ENCODE measurements at regions not wholly inside any gene's neighbourhood (a gene's known extent, or its start where the extent isn't known, plus 50 kb on each side); places are given as distances from the start of the nearest gene placed in this dataset.

- no peaks in the 10 kb centered on the region for H3K27me3 Mint-ChIP-seq
- no peak overlapping the region for H3K27ac Mint-ChIP-seq
- CTCF ChIA-PET = no interaction called here
These were observed 223.6 kb upstream of the ADGRL2 start for GRCh38 chr1:81577004-81577697.

GRCh38 chr1:81574408-81574807, 226.3 kb upstream of the ADGRL2 start:
- Mint-ChIP-seq H3K36me3 (no peaks in the 10 kb centered on the region), H3K9me3 (peaks cover 0 to 19% (median 2%) of the 10 kb centered on the region in 5 donors), H3K27ac (no peak overlapping the region), H3K27me3 (no peaks in the 10 kb centered on the region), H3K4me3 (no peak overlapping the region), H3K4me1 (no peaks in the 10 kb centered on the region)
- no peak for DNase-seq
- Histone ChIP-seq H3K4me3 (ENCODE audit: low read length) (no peak overlapping the region), H3K36me3 (ENCODE audit: insufficient read depth, low read length) (no peaks in the 10 kb centered on the region), H3K9me3 (ENCODE audit: low read length) (no peaks in the 10 kb centered on the region), H3K27ac (ENCODE audit: low read depth, low read length) (no peak overlapping the region), H3K4me1 (ENCODE audit: insufficient read depth, low read length) (no peaks in the 10 kb centered on the region), H3K27me3 (ENCODE audit: insufficient read depth, low read length, poor library complexity, severe bottlenecking) (no peaks in the 10 kb centered on the region)
- POLR2A ChIA-PET = no interaction called here
- CTCF ChIA-PET = interaction anchor here (0.8 kb wide), 1 partner anchor 10 kb away, joined by 3 read pairs; no protein-coding TSS in a partner anchor

More at GRCh38 chr1:81577004-81577697, 223.6 kb upstream of the ADGRL2 start:
- Histone ChIP-seq H3K27ac (ENCODE audit: low read depth, low read length) (no peak overlapping the region), H3K27me3 (ENCODE audit: insufficient read depth, low read length, poor library complexity, severe bottlenecking) (no peaks in the 10 kb centered on the region), H3K4me1 (ENCODE audit: insufficient read depth, low read length) (no peaks in the 10 kb centered on the region), H3K36me3 (ENCODE audit: insufficient read depth, low read length) (no peaks in the 10 kb centered on the region), H3K4me3 (ENCODE audit: low read length) (no peak overlapping the region), H3K9me3 (ENCODE audit: low read length) (no peaks in the 10 kb centered on the region)
- Mint-ChIP-seq H3K36me3 (no peaks in the 10 kb centered on the region), H3K4me1 (no peaks in the 10 kb centered on the region), H3K9me3 (peaks cover 2 to 19% (median 7%) of the 10 kb centered on the region in 5 donors), H3K4me3 (no peak overlapping the region)
- POLR2A ChIA-PET = no interaction called here
- DNase-seq = no peak

GRCh38 chr1:81573458-81573857, 227.3 kb upstream of the ADGRL2 start:
- DNase-seq = no peak
- Mint-ChIP-seq H3K4me1 (no peaks in the 10 kb centered on the region), H3K9me3 (peaks cover 0 to 19% (median 0%) of the 10 kb centered on the region in 5 donors), H3K36me3 (no peaks in the 10 kb centered on the region), H3K4me3 (no peak overlapping the region), H3K27me3 (no peaks in the 10 kb centered on the region), H3K27ac (no peak overlapping the region)
- H3K9me3 ChIP-seq (ENCODE audit: low read length) = no peaks in the 10 kb centered on the region
- CTCF ChIA-PET = no interaction called here
- no peak overlapping the region for H3K4me3 ChIP-seq (ENCODE audit: low read length)
- no peaks in the 10 kb centered on the region for H3K36me3 ChIP-seq (ENCODE audit: insufficient read depth, low read length)
- POLR2A ChIA-PET = no interaction called here
- no peaks in the 10 kb centered on the region for H3K4me1 ChIP-seq (ENCODE audit: insufficient read depth, low read length)
- H3K27me3 ChIP-seq (ENCODE audit: insufficient read depth, low read length, poor library complexity, severe bottlenecking) = no peaks in the 10 kb centered on the region
- H3K27ac ChIP-seq (ENCODE audit: low read depth, low read length) = no peak overlapping the region

GRCh38 chr1:81571946-81572345, 228.8 kb upstream of the ADGRL2 start:
- no peak overlapping the region for H3K4me3 Mint-ChIP-seq
- Histone ChIP-seq H3K4me1 (ENCODE audit: insufficient read depth, low read length) (no peaks in the 10 kb centered on the region), H3K36me3 (ENCODE audit: insufficient read depth, low read length) (no peaks in the 10 kb centered on the region), H3K27me3 (ENCODE audit: insufficient read depth, low read length, poor library complexity, severe bottlenecking) (no peaks in the 10 kb centered on the region), H3K27ac (ENCODE audit: low read depth, low read length) (no peak overlapping the region), H3K4me3 (ENCODE audit: low read length) (no peak overlapping the region), H3K9me3 (ENCODE audit: low read length) (no peaks in the 10 kb centered on the region)
- POLR2A ChIA-PET = no interaction called here
- H3K27me3 Mint-ChIP-seq = no peaks in the 10 kb centered on the region
- no peaks in the 10 kb centered on the region for H3K4me1 Mint-ChIP-seq
- no peak for DNase-seq
- CTCF ChIA-PET = no interaction called here
- H3K27ac Mint-ChIP-seq = no peak overlapping the region
- no peaks in the 10 kb centered on the region for H3K36me3 Mint-ChIP-seq
- H3K9me3 Mint-ChIP-seq = peaks cover 0 to 19% (median under 1%) of the 10 kb centered on the region in 5 donors

- no peak for DNase-seq
- Histone ChIP-seq H3K36me3 (ENCODE audit: insufficient read depth, low read length) (no peaks in the 10 kb centered on the region), H3K4me1 (ENCODE audit: insufficient read depth, low read length) (no peaks in the 10 kb centered on the region), H3K9me3 (ENCODE audit: low read length) (no peaks in the 10 kb centered on the region), H3K27me3 (ENCODE audit: insufficient read depth, low read length, poor library complexity, severe bottlenecking) (no peaks in the 10 kb centered on the region), H3K27ac (ENCODE audit: low read depth, low read length) (no peak overlapping the region), H3K4me3 (ENCODE audit: low read length) (no peak overlapping the region)
- no peaks in the 10 kb centered on the region for H3K36me3 Mint-ChIP-seq
- H3K4me1 Mint-ChIP-seq = no peaks in the 10 kb centered on the region
- H3K4me3 Mint-ChIP-seq = no peak overlapping the region
- H3K27me3 Mint-ChIP-seq = no peaks in the 10 kb centered on the region
- ChIA-PET CTCF (no interaction called here), POLR2A (no interaction called here)
- no peak overlapping the region for H3K27ac Mint-ChIP-seq
- peaks cover 0 to 13% (median 3%) of the 10 kb centered on the region in 5 donors for H3K9me3 Mint-ChIP-seq
These were observed 231.0 kb upstream of the ADGRL2 start for GRCh38 chr1:81569761-81570160.

GRCh38 chr1:81563632-81564031, 237.1 kb upstream of the ADGRL2 start:
- CTCF ChIA-PET = no interaction called here
- H3K4me1 Mint-ChIP-seq = no peaks in the 10 kb centered on the region
- H3K9me3 Mint-ChIP-seq = peaks cover 2 to 21% (median 10%) of the 10 kb centered on the region in 5 donors
- Histone ChIP-seq H3K27me3 (ENCODE audit: insufficient read depth, low read length, poor library complexity, severe bottlenecking) (no peaks in the 10 kb centered on the region), H3K4me1 (ENCODE audit: insufficient read depth, low read length) (no peaks in the 10 kb centered on the region), H3K9me3 (ENCODE audit: low read length) (no peaks in the 10 kb centered on the region), H3K4me3 (ENCODE audit: low read length) (no peak overlapping the region), H3K36me3 (ENCODE audit: insufficient read depth, low read length) (no peaks in the 10 kb centered on the region), H3K27ac (ENCODE audit: low read depth, low read length) (no peak overlapping the region)
- POLR2A ChIA-PET = no interaction called here
- no peaks in the 10 kb centered on the region for H3K36me3 Mint-ChIP-seq
- no peaks in the 10 kb centered on the region for H3K27me3 Mint-ChIP-seq
- no peak overlapping the region for H3K27ac Mint-ChIP-seq
- DNase-seq = no peak
- no peak overlapping the region for H3K4me3 Mint-ChIP-seq

GRCh38 chr1:81562934-81563333, 237.8 kb upstream of the ADGRL2 start:
- Mint-ChIP-seq H3K4me3 (no peak overlapping the region), H3K9me3 (peaks cover 2 to 16% (median 10%) of the 10 kb centered on the region in 5 donors), H3K27ac (no peak overlapping the region), H3K4me1 (no peaks in the 10 kb centered on the region), H3K36me3 (no peaks in the 10 kb centered on the region), H3K27me3 (no peaks in the 10 kb centered on the region)
- no peaks in the 10 kb centered on the region for H3K27me3 ChIP-seq (ENCODE audit: insufficient read depth, low read length, poor library complexity, severe bottlenecking)
- no peak overlapping the region for H3K4me3 ChIP-seq (ENCODE audit: low read length)
- no peaks in the 10 kb centered on the region for H3K36me3 ChIP-seq (ENCODE audit: insufficient read depth, low read length)
- no peak overlapping the region for H3K27ac ChIP-seq (ENCODE audit: low read depth, low read length)
- H3K4me1 ChIP-seq (ENCODE audit: insufficient read depth, low read length) = no peaks in the 10 kb centered on the region
- H3K9me3 ChIP-seq (ENCODE audit: low read length) = no peaks in the 10 kb centered on the region
- ChIA-PET POLR2A (no interaction called here), CTCF (no interaction called here)
- DNase-seq = no peak

GRCh38 chr1:81560629-81561028, 240.1 kb upstream of the ADGRL2 start:
- Mint-ChIP-seq H3K36me3 (no peaks in the 10 kb centered on the region), H3K27me3 (no peaks in the 10 kb centered on the region), H3K27ac (no peak overlapping the region), H3K4me3 (no peak overlapping the region), H3K4me1 (no peaks in the 10 kb centered on the region), H3K9me3 (peaks cover 2 to 24% (median 13%) of the 10 kb centered on the region in 5 donors)
- Histone ChIP-seq H3K27me3 (ENCODE audit: insufficient read depth, low read length, poor library complexity, severe bottlenecking) (no peaks in the 10 kb centered on the region), H3K4me1 (ENCODE audit: insufficient read depth, low read length) (no peaks in the 10 kb centered on the region), H3K27ac (ENCODE audit: low read depth, low read length) (no peak overlapping the region), H3K4me3 (ENCODE audit: low read length) (no peak overlapping the region), H3K36me3 (ENCODE audit: insufficient read depth, low read length) (no peaks in the 10 kb centered on the region), H3K9me3 (ENCODE audit: low read length) (no peaks in the 10 kb centered on the region)
- DNase-seq = no peak
- CTCF ChIA-PET = no interaction called here
- POLR2A ChIA-PET = no interaction called here
